22Rv1 (cell line): ENCODE measurements at regions not wholly inside any gene's neighbourhood (a gene's known extent, or its start where the extent isn't known, plus 50 kb on each side); places are given as distances from the start of the nearest gene placed in this dataset.

Experiments
- CTCF ChIP-seq: fragments of 450-650 bp; IDR thresholded peaks from 2 replicates; pipeline ENCODE4 v1.5.1; 2017; ENCODE audit warnings: mild to moderate bottlenecking
- ZFX ChIP-seq: fragments of 450-650 bp; IDR thresholded peaks from 2 replicates; pipeline ENCODE4 v1.6.1; 2017; ENCODE audit warnings: antibody characterized with exemption, borderline replicate concordance

- TF ChIP-seq CTCF (no peak), ZFX (no peak)
These were observed 117.8 kb downstream of the TNFSF18 start for GRCh38 chr1:172932981-172933380.
